ENCODE measurements at regions not wholly inside any gene's neighbourhood (a gene's known extent, or its start where the extent isn't known, plus 50 kb on each side); places are given as distances from the start of the nearest gene placed in this dataset.
"Not testable (repeated sequence)": the region's sequence is repeated elsewhere in the genome, so short reads cannot be mapped to it uniquely, and the experiment has no call there.

- Histone ChIP-seq H3K79me2 (ENCODE audit: insufficient read depth, low read length) (no peaks in the 10 kb centered on the region), H3K27me3 (ENCODE audit: insufficient read depth, low read length, poor library complexity, severe bottlenecking) (no peaks in the 10 kb centered on the region), H3K9me2 (replicated peaks; ENCODE audit: low read depth, low read length) (no peaks in the 10 kb centered on the region), H3K36me3 (ENCODE audit: insufficient read depth, low read length) (no peaks in the 10 kb centered on the region), H3K9ac (ENCODE audit: low read depth, low read length, poor library complexity, severe bottlenecking) (no peak overlapping the region), H3K4me1 (ENCODE audit: insufficient read depth, low read length, poor library complexity, severe bottlenecking) (no peaks in the 10 kb centered on the region), H3K4me3 (ENCODE audit: low read length, poor library complexity, severe bottlenecking) (no peak overlapping the region), H3F3A (ENCODE audit: low read depth) (no peaks in the 10 kb centered on the region), H2AFZ (ENCODE audit: low read length) (no peak overlapping the region), H3K4me2 (ENCODE audit: low read depth, low read length, poor library complexity, severe bottlenecking) (no peak overlapping the region), H4K20me1 (ENCODE audit: insufficient read depth, low read length, poor library complexity, severe bottlenecking) (no peaks in the 10 kb centered on the region), H3K9me3 (ENCODE audit: insufficient read depth, low read depth, low read length) (no peaks in the 10 kb centered on the region)
- no peak for TF ChIP-seq EZH2phosphoT487 (IDR thresholded peaks at IDR 0.05; ENCODE audit: borderline replicate concordance)
- TF ChIP-seq, protein P1, sequence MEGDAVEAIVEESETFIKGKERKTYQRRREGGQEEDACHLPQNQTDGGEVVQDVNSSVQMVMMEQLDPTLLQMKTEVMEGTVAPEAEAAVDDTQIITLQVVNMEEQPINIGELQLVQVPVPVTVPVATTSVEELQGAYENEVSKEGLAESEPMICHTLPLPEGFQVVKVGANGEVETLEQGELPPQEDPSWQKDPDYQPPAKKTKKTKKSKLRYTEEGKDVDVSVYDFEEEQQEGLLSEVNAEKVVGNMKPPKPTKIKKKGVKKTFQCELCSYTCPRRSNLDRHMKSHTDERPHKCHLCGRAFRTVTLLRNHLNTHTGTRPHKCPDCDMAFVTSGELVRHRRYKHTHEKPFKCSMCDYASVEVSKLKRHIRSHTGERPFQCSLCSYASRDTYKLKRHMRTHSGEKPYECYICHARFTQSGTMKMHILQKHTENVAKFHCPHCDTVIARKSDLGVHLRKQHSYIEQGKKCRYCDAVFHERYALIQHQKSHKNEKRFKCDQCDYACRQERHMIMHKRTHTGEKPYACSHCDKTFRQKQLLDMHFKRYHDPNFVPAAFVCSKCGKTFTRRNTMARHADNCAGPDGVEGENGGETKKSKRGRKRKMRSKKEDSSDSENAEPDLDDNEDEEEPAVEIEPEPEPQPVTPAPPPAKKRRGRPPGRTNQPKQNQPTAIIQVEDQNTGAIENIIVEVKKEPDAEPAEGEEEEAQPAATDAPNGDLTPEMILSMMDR (conservative IDR thresholded peaks at IDR 0.05; ENCODE audit: low read length) = no peak
Observed at GRCh38 chr13:71213252-71213821, 653.7 kb downstream of the DACH1 start.

DNA sequence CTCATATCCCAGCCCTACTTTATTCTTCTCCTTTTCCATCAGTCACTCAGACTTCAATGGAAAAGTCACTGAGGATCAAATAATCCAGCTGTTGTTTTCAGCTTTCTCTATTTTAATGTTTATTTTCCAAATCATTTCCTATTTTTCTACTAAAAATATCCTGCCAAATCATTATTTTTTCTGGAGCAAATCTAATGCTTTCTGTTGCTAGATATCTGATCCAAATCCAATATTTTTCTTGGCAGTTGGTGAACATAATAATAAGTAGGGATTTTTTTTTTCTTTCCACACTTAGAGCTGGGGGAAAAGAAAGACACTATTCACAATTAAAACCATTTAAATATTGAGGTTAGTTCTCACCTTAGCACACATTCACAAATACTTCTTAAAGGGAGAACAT, 656.1 kb downstream of the DACH1 start:
- Histone ChIP-seq H3K36me3 (ENCODE audit: insufficient read depth, low read length) (no peaks in the 10 kb centered on the region), H3K4me1 (ENCODE audit: insufficient read depth, low read length, poor library complexity, severe bottlenecking) (no peaks in the 10 kb centered on the region), H3K9me3 (ENCODE audit: insufficient read depth, low read depth, low read length) (no peaks in the 10 kb centered on the region), H3K4me2 (ENCODE audit: low read depth, low read length, poor library complexity, severe bottlenecking) (no peak overlapping the region), H3K9me2 (replicated peaks; ENCODE audit: low read depth, low read length) (no peaks in the 10 kb centered on the region), H3K27me3 (ENCODE audit: insufficient read depth, low read length, poor library complexity, severe bottlenecking) (no peaks in the 10 kb centered on the region), H4K20me1 (ENCODE audit: insufficient read depth, low read length, poor library complexity, severe bottlenecking) (no peaks in the 10 kb centered on the region), H3F3A (ENCODE audit: low read depth) (no peaks in the 10 kb centered on the region), H3K79me2 (ENCODE audit: insufficient read depth, low read length) (no peaks in the 10 kb centered on the region), H3K9ac (ENCODE audit: low read depth, low read length, poor library complexity, severe bottlenecking) (no peak overlapping the region), H2AFZ (ENCODE audit: low read length) (no peak overlapping the region), H3K4me3 (ENCODE audit: low read length, poor library complexity, severe bottlenecking) (no peak overlapping the region)
- TF ChIP-seq, protein P1 (conservative IDR thresholded peaks at IDR 0.05; ENCODE audit: low read length) = no peak
- TF ChIP-seq EZH2phosphoT487 (IDR thresholded peaks at IDR 0.05; ENCODE audit: borderline replicate concordance) = no peak

GRCh38 chr13:71209217-71209616, 657.8 kb downstream of the DACH1 start:
- TF ChIP-seq, protein P1 (conservative IDR thresholded peaks at IDR 0.05; ENCODE audit: low read length) = no peak
- no peak for TF ChIP-seq EZH2phosphoT487 (IDR thresholded peaks at IDR 0.05; ENCODE audit: borderline replicate concordance)
- no peaks in the 10 kb centered on the region for H3K9me3 ChIP-seq (ENCODE audit: insufficient read depth, low read depth, low read length)
- H3K9ac ChIP-seq (ENCODE audit: low read depth, low read length, poor library complexity, severe bottlenecking) = no peak overlapping the region
- H3K79me2 ChIP-seq (ENCODE audit: insufficient read depth, low read length) = no peaks in the 10 kb centered on the region
- H2AFZ ChIP-seq (ENCODE audit: low read length) = no peak overlapping the region
- H3F3A ChIP-seq (ENCODE audit: low read depth) = no peaks in the 10 kb centered on the region
- H3K4me2 ChIP-seq (ENCODE audit: low read depth, low read length, poor library complexity, severe bottlenecking) = no peak overlapping the region
- no peak overlapping the region for H3K4me3 ChIP-seq (ENCODE audit: low read length, poor library complexity, severe bottlenecking)
- no peaks in the 10 kb centered on the region for H3K4me1 ChIP-seq (ENCODE audit: insufficient read depth, low read length, poor library complexity, severe bottlenecking)
- no peaks in the 10 kb centered on the region for H3K36me3 ChIP-seq (ENCODE audit: insufficient read depth, low read length)
- no peaks in the 10 kb centered on the region for H3K27me3 ChIP-seq (ENCODE audit: insufficient read depth, low read length, poor library complexity, severe bottlenecking)
- H3K9me2 ChIP-seq (replicated peaks; ENCODE audit: low read depth, low read length) = no peaks in the 10 kb centered on the region
- no peaks in the 10 kb centered on the region for H4K20me1 ChIP-seq (ENCODE audit: insufficient read depth, low read length, poor library complexity, severe bottlenecking)

DNA sequence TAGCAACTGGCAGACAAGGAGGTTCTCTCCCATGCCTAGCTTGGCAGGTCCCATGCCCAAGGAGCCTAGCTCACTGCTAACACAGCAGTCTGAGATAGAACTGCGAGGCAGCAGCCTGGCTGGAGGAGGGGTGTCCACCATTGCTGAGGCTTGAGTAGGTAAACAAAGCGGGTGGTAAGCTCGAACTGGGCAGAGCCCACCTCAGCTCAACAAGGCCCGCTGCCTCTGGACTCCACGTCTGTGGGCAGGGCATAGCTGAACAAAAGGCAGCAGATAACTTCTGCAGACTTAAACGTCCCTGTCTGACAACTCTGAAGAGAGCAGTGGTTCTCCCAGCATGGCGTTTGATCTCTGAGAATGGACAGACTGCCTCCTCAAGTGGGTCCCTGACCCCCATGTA, 682.4 kb downstream of the DACH1 start:
- not testable (repeated sequence) for H3K4me2 ChIP-seq (ENCODE audit: low read depth, low read length, poor library complexity, severe bottlenecking); H3K9ac ChIP-seq (ENCODE audit: low read depth, low read length, poor library complexity, severe bottlenecking); H3K79me2 ChIP-seq (ENCODE audit: insufficient read depth, low read length); H2AFZ ChIP-seq (ENCODE audit: low read length); H4K20me1 ChIP-seq (ENCODE audit: insufficient read depth, low read length, poor library complexity, severe bottlenecking); H3K27me3 ChIP-seq (ENCODE audit: insufficient read depth, low read length, poor library complexity, severe bottlenecking); H3K36me3 ChIP-seq (ENCODE audit: insufficient read depth, low read length); H3K4me3 ChIP-seq (ENCODE audit: low read length, poor library complexity, severe bottlenecking); H3F3A ChIP-seq (ENCODE audit: low read depth); H3K4me1 ChIP-seq (ENCODE audit: insufficient read depth, low read length, poor library complexity, severe bottlenecking); H3K9me3 ChIP-seq (ENCODE audit: insufficient read depth, low read depth, low read length); H3K9me2 ChIP-seq (replicated peaks; ENCODE audit: low read depth, low read length)

GRCh38 chr13:71183352-71183751, 683.7 kb downstream of the DACH1 start:
- not testable (repeated sequence) for H3K9me2 ChIP-seq (replicated peaks; ENCODE audit: low read depth, low read length); H3K27me3 ChIP-seq (ENCODE audit: insufficient read depth, low read length, poor library complexity, severe bottlenecking); H4K20me1 ChIP-seq (ENCODE audit: insufficient read depth, low read length, poor library complexity, severe bottlenecking); H3K79me2 ChIP-seq (ENCODE audit: insufficient read depth, low read length); H3K9me3 ChIP-seq (ENCODE audit: insufficient read depth, low read depth, low read length); H3K4me3 ChIP-seq (ENCODE audit: low read length, poor library complexity, severe bottlenecking); H3K9ac ChIP-seq (ENCODE audit: low read depth, low read length, poor library complexity, severe bottlenecking); H3K36me3 ChIP-seq (ENCODE audit: insufficient read depth, low read length); H3K4me2 ChIP-seq (ENCODE audit: low read depth, low read length, poor library complexity, severe bottlenecking); H2AFZ ChIP-seq (ENCODE audit: low read length); H3F3A ChIP-seq (ENCODE audit: low read depth); H3K4me1 ChIP-seq (ENCODE audit: insufficient read depth, low read length, poor library complexity, severe bottlenecking)

Data from Loucy (cell line).